ENCODE measurements at regions not wholly inside any gene's neighbourhood (a gene's known extent, or its start where the extent isn't known, plus 50 kb on each side); places are given as distances from the start of the nearest gene placed in this dataset.

GRCh38 chr7:116340201-116340847 is 130.0 kb downstream of the TES start:
- Histone ChIP-seq H3K36me3 (ENCODE audit: control insufficient read depth in 1 of 2, insufficient read depth in 2 of 2, low read length in 2 of 2) (no peaks in the 10 kb centered on the region), H3K27me3 (ENCODE audit: insufficient read depth, low read length) (no peaks in the 10 kb centered on the region), H4K20me1 (ENCODE audit: insufficient read depth) (no peaks in the 10 kb centered on the region), H3K27ac (ENCODE audit: low read depth, low read length) (peak overlapping the region; percentile 2; the same call in 1 of the 2 replicates), H3K9me3 (ENCODE audit: control insufficient read depth in 1 of 2, insufficient read depth in 1 of 2, low read depth in 1 of 2, low read length in 2 of 2) (no peaks in the 10 kb centered on the region; a peak in 1 of 4 replicates), H3K4me1 (ENCODE audit: control insufficient read depth in 1 of 2, insufficient read depth in 2 of 2, low read length in 2 of 2) (peaks cover 20 to 34% of the 10 kb centered on the region in 2 experiments), H3K9me2 (ENCODE audit: insufficient read depth) (no peaks in the 10 kb centered on the region), H3K4me3 (replicated peaks in 1 of 2; ENCODE audit: low read depth in 1 of 2, low read length in 2 of 2) (no peak overlapping the region), H2AFZ (ENCODE audit: low read depth, low read length, poor library complexity, severe bottlenecking) (no peak overlapping the region), H3K79me2 (ENCODE audit: insufficient read depth, low read length) (no peaks in the 10 kb centered on the region), H3K9ac (ENCODE audit: low read length) (0 out of 2 replicates have a peak overlapping the region, but pooled peaks have one; percentile 12), H3K4me2 (ENCODE audit: low read length) (peak overlapping the region; percentile 40)
- ChIA-PET RAD21 (ENCODE audit: low non-redundant PET in 1 of 2, low total read pairs in 2 of 2, uncharacterized antibody in 2 of 2, unreplicated experiment in 2 of 2) (no interaction called here), POLR2A (interaction anchor here (1.4 kb wide), 1 partner anchor 102 kb away, joined by 3 read pairs; no protein-coding TSS in a partner anchor), CTCF (no interaction called here)
- intact Hi-C loops (cut with micrococcal nuclease) = loop anchor here (2.0 kb wide), 1 partner anchor 82 kb away; no protein-coding TSS in a partner anchor
- ATAC-seq (peak; percentile 54; the same call in 1 of the 2 replicates), DNase-seq (ENCODE audit: low read depth, low spot score) (no peak)
- no TSS peak for BruUV-seq (replicated peaks)
- TF ChIP-seq FOSL1 (IDR thresholded peaks at IDR 0.05; ENCODE audit: low read depth) (no peak), SP1 (IDR thresholded peaks at IDR 0.05; ENCODE audit: low read depth) (no peak), SRF (IDR thresholded peaks at IDR 0.05; ENCODE audit: low read depth) (0 out of 2 replicates have a peak, but pooled peaks have one; percentile 5)

GRCh38 chr7:116340943-116341907 is 130.9 kb downstream of the TES start:
- ChIA-PET POLR2A (interaction anchor here (1.4 kb wide), 1 partner anchor 101 kb away, joined by 3 read pairs; no protein-coding TSS in a partner anchor), CTCF (interaction anchor here (0.9 kb wide), 2 partner anchors 13 to 248 kb away, joined by 3 read pairs; no protein-coding TSS in a partner anchor), RAD21 (ENCODE audit: low non-redundant PET in 1 of 2, low total read pairs in 2 of 2, uncharacterized antibody in 2 of 2, unreplicated experiment in 2 of 2) (no interaction called here)
- Histone ChIP-seq H3K4me3 (replicated peaks in 1 of 2; ENCODE audit: low read depth in 1 of 2, low read length in 2 of 2) (no peak overlapping the region), H3K4me1 (ENCODE audit: control insufficient read depth in 1 of 2, insufficient read depth in 2 of 2, low read length in 2 of 2) (peaks cover 20 to 34% of the 10 kb centered on the region in 2 experiments), H3K9ac (ENCODE audit: low read length) (no peak overlapping the region), H3K9me3 (ENCODE audit: control insufficient read depth in 1 of 2, insufficient read depth in 1 of 2, low read depth in 1 of 2, low read length in 2 of 2) (no peaks in the 10 kb centered on the region; a peak in 1 of 4 replicates), H3K36me3 (ENCODE audit: control insufficient read depth in 1 of 2, insufficient read depth in 2 of 2, low read length in 2 of 2) (no peaks in the 10 kb centered on the region), H3K4me2 (ENCODE audit: low read length) (peak overlapping the region; percentile 40; the same call in 1 of the 2 replicates), H3K27ac (ENCODE audit: low read depth, low read length) (peak overlapping the region; percentile 2; the same call in 1 of the 2 replicates), H3K9me2 (ENCODE audit: insufficient read depth) (no peaks in the 10 kb centered on the region), H3K79me2 (ENCODE audit: insufficient read depth, low read length) (no peaks in the 10 kb centered on the region), H4K20me1 (ENCODE audit: insufficient read depth) (no peaks in the 10 kb centered on the region), H2AFZ (ENCODE audit: low read depth, low read length, poor library complexity, severe bottlenecking) (no peak overlapping the region), H3K27me3 (ENCODE audit: insufficient read depth, low read length) (no peaks in the 10 kb centered on the region)
- peak; percentile 88 for ATAC-seq
- no TSS peak for BruUV-seq (replicated peaks)
- DNase-seq (ENCODE audit: low read depth, low spot score) = no peak
- intact Hi-C loops (cut with micrococcal nuclease) = loop anchor here (2.0 kb wide), 1 partner anchor 82 kb away; no protein-coding TSS in a partner anchor
- TF ChIP-seq SRF (IDR thresholded peaks at IDR 0.05; ENCODE audit: low read depth) = no peak
- TF ChIP-seq EZH2 (IDR thresholded peaks at IDR 0.05) = no peak
- peak; percentile 68 for TF ChIP-seq RAD21 (IDR thresholded peaks at IDR 0.05; ENCODE audit: low read depth)
- no peak for TF ChIP-seq ZNF274 (IDR thresholded peaks at IDR 0.05; ENCODE audit: low read depth, low read length)
- no peak for TF ChIP-seq ATF3 (IDR thresholded peaks at IDR 0.05)
- TF ChIP-seq POLR2AphosphoS5 (IDR thresholded peaks at IDR 0.05; ENCODE audit: low read depth, low read length) = no peak
- no peak for TF ChIP-seq FOSL1 (IDR thresholded peaks at IDR 0.05; ENCODE audit: low read depth)
- TF ChIP-seq, protein P1, sequence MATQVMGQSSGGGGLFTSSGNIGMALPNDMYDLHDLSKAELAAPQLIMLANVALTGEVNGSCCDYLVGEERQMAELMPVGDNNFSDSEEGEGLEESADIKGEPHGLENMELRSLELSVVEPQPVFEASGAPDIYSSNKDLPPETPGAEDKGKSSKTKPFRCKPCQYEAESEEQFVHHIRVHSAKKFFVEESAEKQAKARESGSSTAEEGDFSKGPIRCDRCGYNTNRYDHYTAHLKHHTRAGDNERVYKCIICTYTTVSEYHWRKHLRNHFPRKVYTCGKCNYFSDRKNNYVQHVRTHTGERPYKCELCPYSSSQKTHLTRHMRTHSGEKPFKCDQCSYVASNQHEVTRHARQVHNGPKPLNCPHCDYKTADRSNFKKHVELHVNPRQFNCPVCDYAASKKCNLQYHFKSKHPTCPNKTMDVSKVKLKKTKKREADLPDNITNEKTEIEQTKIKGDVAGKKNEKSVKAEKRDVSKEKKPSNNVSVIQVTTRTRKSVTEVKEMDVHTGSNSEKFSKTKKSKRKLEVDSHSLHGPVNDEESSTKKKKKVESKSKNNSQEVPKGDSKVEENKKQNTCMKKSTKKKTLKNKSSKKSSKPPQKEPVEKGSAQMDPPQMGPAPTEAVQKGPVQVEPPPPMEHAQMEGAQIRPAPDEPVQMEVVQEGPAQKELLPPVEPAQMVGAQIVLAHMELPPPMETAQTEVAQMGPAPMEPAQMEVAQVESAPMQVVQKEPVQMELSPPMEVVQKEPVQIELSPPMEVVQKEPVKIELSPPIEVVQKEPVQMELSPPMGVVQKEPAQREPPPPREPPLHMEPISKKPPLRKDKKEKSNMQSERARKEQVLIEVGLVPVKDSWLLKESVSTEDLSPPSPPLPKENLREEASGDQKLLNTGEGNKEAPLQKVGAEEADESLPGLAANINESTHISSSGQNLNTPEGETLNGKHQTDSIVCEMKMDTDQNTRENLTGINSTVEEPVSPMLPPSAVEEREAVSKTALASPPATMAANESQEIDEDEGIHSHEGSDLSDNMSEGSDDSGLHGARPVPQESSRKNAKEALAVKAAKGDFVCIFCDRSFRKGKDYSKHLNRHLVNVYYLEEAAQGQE (IDR thresholded peaks at IDR 0.05; ENCODE audit: low read depth) = no peak
- TF ChIP-seq, protein P2, sequence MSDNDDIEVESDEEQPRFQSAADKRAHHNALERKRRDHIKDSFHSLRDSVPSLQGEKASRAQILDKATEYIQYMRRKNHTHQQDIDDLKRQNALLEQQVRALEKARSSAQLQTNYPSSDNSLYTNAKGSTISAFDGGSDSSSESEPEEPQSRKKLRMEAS (IDR thresholded peaks at IDR 0.05) = no peak

Measured in HCT116 (cell line).